ENCODE measurements at regions not wholly inside any gene's neighbourhood (a gene's known extent, or its start where the extent isn't known, plus 50 kb on each side); places are given as distances from the start of the nearest gene placed in this dataset.
"Not testable (repeated sequence)": the region's sequence is repeated elsewhere in the genome, so short reads cannot be mapped to it uniquely, and the experiment has no call there.

GRCh38 chr6:113694278-113695077 is 162.7 kb upstream of the MARCKS start:
- no peak for DNase-seq

GRCh38 chr6:113695516-113695915 is 161.6 kb upstream of the MARCKS start:
- DNase-seq: no peak

GRCh38 chr6:113696960-113697359 is 160.2 kb upstream of the MARCKS start:
- DNase-seq: no peak

GRCh38 chr6:113697632-113698410 is 159.3 kb upstream of the MARCKS start:
- DNase-seq: no peak

GRCh38 chr6:113699239-113699638 is 157.9 kb upstream of the MARCKS start:
- DNase-seq: no peak

- no peak for DNase-seq
These were observed 155.4 kb upstream of the MARCKS start for GRCh38 chr6:113701552-113702254.

GRCh38 chr6:113707194-113707593 is 150.0 kb upstream of the MARCKS start:
- DNase-seq: no peak

GRCh38 chr6:113709936-113710509 is 147.1 kb upstream of the MARCKS start:
- DNase-seq: no peak

GRCh38 chr6:113713665-113714064 is 143.5 kb upstream of the MARCKS start:
- no peak for DNase-seq

- no peak for DNase-seq
These were observed 138.6 kb upstream of the MARCKS start for GRCh38 chr6:113718588-113718987.

GRCh38 chr6:113719064-113719463 is 138.1 kb upstream of the MARCKS start:
- DNase-seq: no peak

- DNase-seq: no peak
These were observed 137.6 kb upstream of the MARCKS start for GRCh38 chr6:113719545-113719944.

GRCh38 chr6:113723182-113723581 is 134.0 kb upstream of the MARCKS start:
- no peak for DNase-seq

- not testable (repeated sequence) for DNase-seq
These were observed 132.2 kb upstream of the MARCKS start for GRCh38 chr6:113724927-113725326.

- no peak for DNase-seq
These were observed 125.6 kb upstream of the MARCKS start for GRCh38 chr6:113731541-113731940.

GRCh38 chr6:113732384-113732966 is 124.7 kb upstream of the MARCKS start:
- no peak for DNase-seq

- no peak for DNase-seq
These were observed 123.8 kb upstream of the MARCKS start for GRCh38 chr6:113733381-113733780.

- no peak for DNase-seq
These were observed 122.2 kb upstream of the MARCKS start for GRCh38 chr6:113734982-113735381.

GRCh38 chr6:113735491-113735890 is 121.7 kb upstream of the MARCKS start:
- no peak for DNase-seq

- no peak for DNase-seq
These were observed 120.2 kb upstream of the MARCKS start for GRCh38 chr6:113736978-113737377.

- DNase-seq: no peak
These were observed 118.0 kb upstream of the MARCKS start for GRCh38 chr6:113739041-113739655.

- DNase-seq: no peak
These were observed 115.5 kb upstream of the MARCKS start for GRCh38 chr6:113741651-113742050.
